Esophagus squamous epithelium (tissue), 5 donors: ENCODE measurements at regions not wholly inside any gene's neighbourhood (a gene's known extent, or its start where the extent isn't known, plus 50 kb on each side); places are given as distances from the start of the nearest gene placed in this dataset.

ENCODE experiments used
- DNase-seq: peaks from one replicate; lab custom pipeline; 2025; lab: John Stamatoyannopoulos, UW
- H3K27ac ChIP-seq, 4 donors: fragments of 200-600 bp; sonication (generic); one replicate each; pipeline ENCODE4 v1.5.1; 2016 to 2019; ENCODE audit warnings: mild to moderate bottlenecking in 1 of 4
- H3K27me3 ChIP-seq, 4 donors: fragments of 200-600 bp; sonication (generic); 1 replicate in 3 of 4; 2 replicates in 1 of 4; pipeline versions ENCODE4 v1.5.1 to v1.6.0; 2017 to 2021; ENCODE audit warnings: antibody characterized with exemption in 1 of 4
- H3K36me3 ChIP-seq, 3 donors: fragments of 200-600 bp; sonication (generic); one replicate each; pipeline ENCODE4 v1.5.1; 2016 to 2019
- H3K4me1 ChIP-seq, 3 donors: fragments of 200-600 bp; sonication (generic); one replicate each; pipeline ENCODE4 v1.5.1; 2017 to 2019
- H3K4me3 ChIP-seq, 4 donors: fragments of 200-600 bp; sonication (generic); 1 replicate in 3 of 4; 2 replicates in 1 of 4; pipeline ENCODE4 v1.5.1; 2016 to 2019; ENCODE audit warnings: mild to moderate bottlenecking in 2 of 4, moderate library complexity in 1 of 4
- H3K9me3 ChIP-seq, 3 donors: fragments of 200-600 bp; sonication (generic); one replicate each; pipeline ENCODE4 v1.5.1; 2016 to 2019
- POLR2A ChIP-seq, 4 donors: fragments of 450-650 bp; IDR thresholded peaks; one replicate each; pipeline ENCODE4 v1.6.1; 2017; ENCODE audit warnings: antibody characterized with exemption in 4 of 4, mild to moderate bottlenecking in 4 of 4, moderate library complexity in 3 of 4
- WGBS, 2 donors: methylation state at CpG; one replicate each; pipeline ENCODE4 v1.1.5; 2018; 5-methylcytosine and 5-hydroxymethylcytosine counted together
- intact Hi-C: fragments of 100-400 bp; cut with DNase I; formaldehyde crosslinking; loops from one replicate; pipeline ENCODE4 v1.15.0; 2022
- TF ChIP-seq, protein P1 (sequence below), 6 experiments: fragments of 450-650 bp in 4 of 6; fragments of 200-600 bp in 2 of 6; sonication (generic) in 2 of 6; IDR thresholded peaks; one replicate each; pipeline ENCODE4 v1.5.1; 2016 to 2019; ENCODE audit warnings: antibody characterized with exemption in 6 of 6, mild to moderate bottlenecking in 4 of 6, moderate library complexity in 4 of 6
- donor health status: DM: yes; HTN: yes; CAD: no.

DNA sequence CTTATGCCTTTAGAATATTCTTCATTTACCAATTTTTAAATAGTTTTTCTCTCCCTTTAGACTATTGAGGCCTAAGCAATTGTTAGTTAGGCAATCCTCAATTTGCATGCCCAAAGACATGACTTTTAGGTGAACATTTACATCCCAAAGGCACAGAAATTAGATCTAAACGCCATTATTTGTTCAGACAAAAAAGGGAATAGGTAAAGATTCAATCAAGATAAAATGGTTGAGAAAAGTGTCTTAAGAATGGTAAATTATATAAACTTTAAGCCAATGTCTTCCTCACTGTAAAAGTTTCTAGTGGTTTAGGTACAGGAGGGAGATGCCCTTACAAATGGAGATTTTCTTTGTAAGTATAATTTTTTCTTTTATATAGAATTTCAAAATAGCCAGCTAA lies 50.2 kb upstream of the MME start:
- TF ChIP-seq, protein P1, sequence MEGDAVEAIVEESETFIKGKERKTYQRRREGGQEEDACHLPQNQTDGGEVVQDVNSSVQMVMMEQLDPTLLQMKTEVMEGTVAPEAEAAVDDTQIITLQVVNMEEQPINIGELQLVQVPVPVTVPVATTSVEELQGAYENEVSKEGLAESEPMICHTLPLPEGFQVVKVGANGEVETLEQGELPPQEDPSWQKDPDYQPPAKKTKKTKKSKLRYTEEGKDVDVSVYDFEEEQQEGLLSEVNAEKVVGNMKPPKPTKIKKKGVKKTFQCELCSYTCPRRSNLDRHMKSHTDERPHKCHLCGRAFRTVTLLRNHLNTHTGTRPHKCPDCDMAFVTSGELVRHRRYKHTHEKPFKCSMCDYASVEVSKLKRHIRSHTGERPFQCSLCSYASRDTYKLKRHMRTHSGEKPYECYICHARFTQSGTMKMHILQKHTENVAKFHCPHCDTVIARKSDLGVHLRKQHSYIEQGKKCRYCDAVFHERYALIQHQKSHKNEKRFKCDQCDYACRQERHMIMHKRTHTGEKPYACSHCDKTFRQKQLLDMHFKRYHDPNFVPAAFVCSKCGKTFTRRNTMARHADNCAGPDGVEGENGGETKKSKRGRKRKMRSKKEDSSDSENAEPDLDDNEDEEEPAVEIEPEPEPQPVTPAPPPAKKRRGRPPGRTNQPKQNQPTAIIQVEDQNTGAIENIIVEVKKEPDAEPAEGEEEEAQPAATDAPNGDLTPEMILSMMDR (IDR thresholded peaks at IDR 0.05) = no peak
- no peak for TF ChIP-seq POLR2A (IDR thresholded peaks at IDR 0.05)
- no peaks in the 10 kb centered on the region for H3K9me3 ChIP-seq
- H3K27me3 ChIP-seq = no peaks in the 10 kb centered on the region
- H3K36me3 ChIP-seq = no peaks in the 10 kb centered on the region
- no peak overlapping the region for H3K4me3 ChIP-seq
- no peaks in the 10 kb centered on the region for H3K4me1 ChIP-seq
- H3K27ac ChIP-seq = no peak overlapping the region
- DNase-seq = no peak
- 53 to 68% methylated on average over 1 of the region's 1 CpG for WGBS, 2 donors
- intact Hi-C loops = no loop called here

DNA sequence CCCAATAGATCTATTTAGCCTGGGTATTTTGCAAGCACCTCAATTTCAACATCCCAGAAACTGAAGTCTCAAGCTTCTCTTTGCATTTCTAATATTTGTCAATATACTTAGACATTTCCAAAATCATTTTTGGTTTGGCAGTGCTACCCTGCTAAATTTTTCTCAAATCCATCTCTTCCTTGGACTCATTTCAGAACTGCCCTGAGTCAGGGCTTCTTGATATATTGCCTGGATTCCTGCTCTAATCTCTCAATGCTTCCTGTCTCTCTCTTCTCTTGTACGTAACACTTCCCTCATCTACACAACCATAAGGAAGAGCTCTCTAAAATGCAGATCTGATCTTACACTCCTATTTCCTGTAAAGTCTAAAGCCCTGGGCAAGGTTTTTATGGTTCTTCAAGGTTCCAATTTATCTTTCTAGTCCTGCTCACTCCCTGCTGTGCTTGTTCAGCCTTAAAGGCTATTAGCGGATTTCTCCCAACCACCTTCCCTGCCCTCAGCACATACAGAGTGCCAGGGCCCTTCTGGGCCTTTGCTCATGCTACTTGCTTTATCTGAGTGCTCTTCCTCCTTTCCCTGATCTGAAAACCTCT lies 53.0 kb upstream of the MME start:
- H3K36me3 ChIP-seq = no peaks in the 10 kb centered on the region
- 33 to 64% methylated on average over 2 of the region's 2 CpGs for WGBS, 2 donors
- H3K4me3 ChIP-seq = no peak overlapping the region
- peak overlapping the region in 1 of 4 donors; percentile 14 for H3K27ac ChIP-seq
- TF ChIP-seq POLR2A (IDR thresholded peaks at IDR 0.05) = no peak
- TF ChIP-seq, protein P1 (IDR thresholded peaks at IDR 0.05) = no peak
- no peaks in the 10 kb centered on the region for H3K27me3 ChIP-seq
- intact Hi-C loops = no loop called here
- no peaks in the 10 kb centered on the region for H3K9me3 ChIP-seq
- H3K4me1 ChIP-seq = no peaks in the 10 kb centered on the region
- no peak for DNase-seq

DNA sequence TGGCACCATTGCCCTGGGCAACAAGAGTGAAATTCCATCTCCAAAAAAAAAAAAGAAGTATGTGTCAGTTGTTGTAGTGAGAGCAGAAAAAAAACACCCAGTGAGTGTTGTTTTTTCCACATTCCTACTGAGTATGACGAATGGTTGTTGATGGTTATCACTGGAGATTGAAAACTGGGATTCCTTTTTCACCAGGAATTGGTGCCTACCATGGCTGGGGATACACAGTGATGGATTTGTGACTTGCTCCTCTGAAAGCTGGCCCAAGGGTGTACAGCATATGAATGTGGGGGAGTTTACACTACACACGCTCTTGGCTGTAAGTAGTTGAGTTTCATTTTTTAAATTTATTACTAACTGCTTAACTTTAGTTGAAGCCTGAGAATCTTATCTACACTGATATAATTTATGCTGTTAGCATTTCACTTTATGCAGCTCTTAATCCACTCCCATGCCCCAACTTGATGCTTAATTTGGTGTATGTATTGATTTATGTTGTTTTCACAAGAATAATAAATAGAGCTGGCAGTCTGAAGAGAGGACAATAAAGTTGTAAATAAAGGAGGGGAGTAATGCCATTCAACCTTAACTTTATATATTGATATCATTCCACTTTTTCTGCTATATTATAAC lies 56.0 kb upstream of the MME start:
- DNase-seq = no peak
- WGBS, 2 donors = 83 to 85% methylated on average over 2 of the region's 2 CpGs

DNA sequence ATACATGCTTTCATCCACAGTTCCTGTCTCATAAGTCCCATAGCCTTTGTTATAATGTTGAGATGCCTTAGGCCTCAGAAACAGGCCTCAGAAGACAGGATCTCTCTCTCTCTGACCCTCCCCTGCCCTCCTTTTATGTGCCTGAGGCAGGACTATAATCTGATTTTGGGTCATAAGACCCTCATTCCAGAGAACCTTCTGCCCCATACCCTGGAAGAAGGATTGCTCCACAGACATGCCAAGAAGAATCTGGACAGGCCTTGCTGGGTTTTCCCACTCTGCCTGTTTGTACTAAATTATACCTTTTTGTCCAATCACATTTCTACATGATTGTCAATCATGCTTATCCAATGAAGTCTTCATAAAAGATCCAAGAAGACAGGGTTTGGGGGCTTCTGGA lies 57.2 kb upstream of the MME start:
- no peak for DNase-seq
- no peaks in the 10 kb centered on the region for H3K36me3 ChIP-seq
- no peaks in the 10 kb centered on the region for H3K27me3 ChIP-seq
- no peak overlapping the region for H3K27ac ChIP-seq
- H3K9me3 ChIP-seq = no peaks in the 10 kb centered on the region
- H3K4me3 ChIP-seq = no peak overlapping the region
- TF ChIP-seq, protein P1 (IDR thresholded peaks at IDR 0.05) = no peak
- no peak for TF ChIP-seq POLR2A (IDR thresholded peaks at IDR 0.05)
- intact Hi-C loops = no loop called here
- H3K4me1 ChIP-seq = no peaks in the 10 kb centered on the region

More for the DNA sequence above, 56.0 kb upstream of the MME start:
- Histone ChIP-seq H3K36me3 (no peaks in the 10 kb centered on the region), H3K9me3 (no peaks in the 10 kb centered on the region), H3K4me3 (no peak overlapping the region), H3K27me3 (no peaks in the 10 kb centered on the region), H3K4me1 (no peaks in the 10 kb centered on the region), H3K27ac (no peak overlapping the region)
- intact Hi-C loops = no loop called here
- TF ChIP-seq, protein P1 (IDR thresholded peaks at IDR 0.05) = no peak

DNA sequence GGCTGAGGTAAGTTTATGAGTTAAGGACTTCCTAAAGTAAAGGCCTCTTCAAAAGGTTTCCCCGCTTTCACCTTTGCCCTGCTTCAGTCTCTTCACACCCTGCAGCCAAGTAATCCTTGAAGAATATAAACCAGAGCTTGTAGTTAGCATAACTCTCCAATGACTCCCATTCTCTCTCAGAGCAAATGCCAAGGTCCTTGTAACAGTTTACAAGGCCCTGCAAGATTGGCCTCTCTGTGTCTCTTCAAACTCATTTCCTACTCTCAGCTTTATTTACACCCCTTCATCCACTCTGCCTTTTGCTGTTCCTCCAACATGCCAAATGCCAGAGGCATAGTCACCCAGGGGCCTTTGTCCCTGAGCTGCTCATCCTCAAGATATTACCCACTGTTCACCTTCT lies 60.5 kb upstream of the MME start:
- Histone ChIP-seq H3K4me3 (no peak overlapping the region), H3K36me3 (no peaks in the 10 kb centered on the region), H3K27ac (no peak overlapping the region), H3K27me3 (no peaks in the 10 kb centered on the region), H3K9me3 (no peaks in the 10 kb centered on the region), H3K4me1 (no peaks in the 10 kb centered on the region)
- TF ChIP-seq, protein P1 (IDR thresholded peaks at IDR 0.05) = no peak
- TF ChIP-seq POLR2A (IDR thresholded peaks at IDR 0.05) = no peak
- no peak for DNase-seq
- WGBS, 2 donors = 82 to 92% methylated on average over 1 of the region's 1 CpG
- intact Hi-C loops = no loop called here
